ENCODE measurements at regions not wholly inside any gene's neighbourhood (a gene's known extent, or its start where the extent isn't known, plus 50 kb on each side); places are given as distances from the start of the nearest gene placed in this dataset.

DNA sequence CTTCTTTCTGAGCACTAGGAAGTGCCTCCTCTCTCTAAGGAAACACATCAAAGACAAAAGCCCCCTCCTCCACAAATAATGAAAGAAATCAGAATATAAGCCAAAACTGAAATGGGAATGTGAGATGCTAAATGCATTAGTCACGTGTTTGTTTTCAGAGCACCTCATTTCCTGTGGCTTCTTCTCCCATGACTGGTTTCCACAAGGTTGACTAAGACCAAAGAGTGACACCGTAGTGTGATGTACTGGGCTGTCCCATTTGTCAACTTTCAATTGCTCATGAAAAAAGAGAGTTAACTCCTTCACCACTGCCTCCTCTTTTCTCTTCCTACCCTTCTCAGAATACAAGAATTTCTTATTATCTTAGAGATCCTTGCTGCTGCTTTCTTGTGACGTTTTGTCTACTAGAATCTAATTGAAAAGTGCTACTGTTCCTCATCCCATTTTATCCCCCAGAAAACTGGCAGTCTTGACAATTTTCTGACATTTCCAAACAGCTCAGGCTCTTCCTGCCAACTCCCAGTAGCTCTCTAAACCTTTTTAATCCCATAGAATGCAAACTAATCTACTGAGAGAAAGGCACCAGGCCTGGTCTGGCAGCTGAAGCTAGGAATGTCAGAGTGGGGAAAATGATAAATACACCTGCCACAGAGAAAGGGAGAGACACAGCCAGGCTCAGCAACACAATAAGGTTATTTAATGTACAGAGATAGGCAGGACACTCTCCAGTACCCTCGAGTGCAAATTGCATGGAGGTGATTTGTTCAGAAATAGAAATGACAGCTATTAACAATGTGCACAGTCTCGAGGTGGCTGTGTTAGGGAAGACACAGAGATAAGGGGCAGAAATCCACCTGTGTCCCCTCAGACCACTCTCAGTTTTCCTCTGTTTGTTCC is 671.7 kb upstream of the NRSN1 start:
- no peak for DNase-seq

DNA sequence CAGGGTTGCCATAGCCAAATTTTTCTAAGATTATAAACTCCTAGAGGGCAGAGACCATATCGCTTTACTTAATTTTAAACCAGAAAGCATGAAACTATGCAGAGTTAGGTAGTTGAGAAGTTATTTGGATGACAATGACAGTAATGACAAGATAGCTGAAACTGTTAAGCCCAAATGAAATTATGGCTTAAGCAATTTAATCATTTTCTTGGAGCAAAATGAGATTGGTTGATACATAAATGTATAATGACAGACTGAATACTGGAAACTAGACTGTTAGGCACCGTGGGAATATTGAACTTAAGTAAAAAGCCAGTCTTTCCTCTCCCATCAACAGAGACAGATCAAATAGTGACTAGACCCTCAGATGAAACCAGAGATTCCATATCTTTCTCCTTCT is 670.3 kb upstream of the NRSN1 start:
- DNase-seq: no peak

DNA sequence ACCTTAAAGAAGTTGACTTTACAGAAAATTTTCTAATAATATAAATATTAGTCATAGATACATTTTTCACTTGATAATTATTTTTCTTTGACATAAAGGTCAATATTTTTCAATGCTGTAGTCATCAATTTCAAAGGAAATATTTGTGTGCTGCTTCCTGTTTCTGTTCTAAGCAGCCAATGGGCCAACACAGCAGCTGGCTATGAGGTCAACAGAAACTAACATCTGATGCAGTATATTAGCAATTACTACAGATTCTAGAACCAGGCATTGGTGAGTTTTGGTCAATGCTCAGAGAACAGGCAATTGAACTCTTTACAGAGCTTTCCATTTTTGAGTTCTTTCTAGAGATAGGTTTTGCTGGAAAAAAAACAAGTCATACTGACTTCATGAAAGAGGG is 669.6 kb upstream of the NRSN1 start:
- DNase-seq: no peak

DNA sequence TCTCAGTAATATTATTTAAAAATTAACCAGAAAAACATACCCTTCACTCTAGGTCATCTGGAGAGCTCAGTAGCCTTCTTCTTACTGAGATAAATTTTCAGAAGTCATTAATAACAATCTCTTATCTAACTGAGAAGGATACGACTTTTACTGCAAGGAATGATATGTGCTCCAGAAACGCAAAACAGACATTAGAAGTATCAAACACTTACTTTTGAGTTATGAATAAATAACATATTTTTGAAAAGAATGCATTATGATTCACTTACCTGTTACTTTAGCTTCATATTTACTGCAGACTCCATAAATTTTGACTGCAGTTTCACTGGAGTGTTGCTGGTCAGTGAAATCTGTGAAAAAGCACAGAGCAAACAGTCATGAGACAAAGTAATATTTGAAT is 668.7 kb upstream of the NRSN1 start:
- DNase-seq: no peak

DNA sequence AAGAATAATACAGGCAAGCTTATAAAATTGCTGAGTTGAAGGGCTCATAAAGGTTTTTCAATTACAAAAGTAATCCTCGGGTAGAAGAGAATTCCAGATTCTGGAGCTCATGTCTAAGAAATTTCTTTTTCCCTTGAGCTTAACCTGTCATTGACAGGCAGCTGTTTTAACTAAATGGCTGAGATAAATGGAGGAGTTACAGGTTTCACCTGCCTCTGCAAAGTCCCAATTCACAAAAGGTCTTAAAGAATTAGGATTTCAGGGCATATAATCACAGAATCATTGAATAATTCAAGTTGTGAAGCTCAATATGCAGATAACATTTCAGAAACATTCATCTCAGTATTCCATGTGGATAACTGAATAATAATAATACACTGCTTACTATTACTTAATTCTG is 660.1 kb upstream of the NRSN1 start:
- DNase-seq: no peak

DNA sequence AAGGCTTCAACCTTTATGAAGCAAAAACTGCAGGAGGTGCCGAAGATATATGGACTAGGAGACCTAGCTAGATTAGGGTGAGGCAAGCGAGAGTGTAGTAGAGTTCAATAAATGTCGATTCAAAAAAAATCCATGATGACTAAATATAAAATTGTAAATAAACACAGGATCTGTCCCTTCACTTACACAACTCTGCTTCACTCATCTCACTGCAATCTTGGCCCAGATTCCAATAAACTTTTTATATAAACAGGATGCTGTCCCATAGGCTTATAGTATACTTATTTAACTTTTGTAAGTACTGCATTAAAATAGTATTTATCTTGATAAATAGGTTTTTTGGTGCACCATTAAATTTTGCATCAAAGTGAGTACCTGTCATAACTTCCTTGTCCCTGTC is 648.4 kb upstream of the NRSN1 start:
- DNase-seq: no peak

DNA sequence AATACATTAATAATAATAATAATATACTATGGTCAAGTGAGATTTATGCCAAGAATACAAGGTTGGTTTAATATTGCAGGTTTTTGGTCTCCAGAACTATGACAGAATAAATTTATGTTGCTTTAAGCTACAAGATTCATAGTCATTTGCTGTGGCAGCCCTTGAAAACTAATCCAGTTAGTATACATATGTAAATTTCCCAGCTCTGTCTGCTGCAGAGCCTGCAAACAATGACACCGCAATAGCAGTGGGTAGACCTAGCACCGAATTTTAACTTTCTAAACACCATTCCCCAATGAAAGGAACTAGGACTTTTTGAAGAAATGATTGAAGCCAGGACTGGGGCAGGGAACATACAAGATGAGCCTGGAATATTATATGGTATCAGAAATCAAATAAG is 647.7 kb upstream of the NRSN1 start:
- DNase-seq: no peak

DNA sequence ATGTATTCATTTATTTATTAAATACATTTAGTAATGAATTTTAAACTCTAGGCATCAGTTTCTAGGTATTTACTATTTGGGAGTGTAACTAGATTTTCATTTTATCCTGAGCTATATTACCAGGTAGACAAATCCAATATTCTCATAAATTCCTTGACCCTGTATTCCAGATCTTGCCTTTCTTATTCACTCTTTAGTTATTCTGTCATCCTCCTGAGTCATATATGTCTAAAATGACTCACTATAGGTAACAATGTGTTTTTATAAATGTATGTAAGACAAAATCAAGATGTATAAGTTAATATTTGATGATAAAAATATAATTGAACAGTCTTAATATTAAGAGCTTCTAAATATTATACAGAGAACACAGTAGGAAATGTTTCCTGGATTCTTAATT is 642.1 kb upstream of the NRSN1 start:
- DNase-seq: no peak

DNA sequence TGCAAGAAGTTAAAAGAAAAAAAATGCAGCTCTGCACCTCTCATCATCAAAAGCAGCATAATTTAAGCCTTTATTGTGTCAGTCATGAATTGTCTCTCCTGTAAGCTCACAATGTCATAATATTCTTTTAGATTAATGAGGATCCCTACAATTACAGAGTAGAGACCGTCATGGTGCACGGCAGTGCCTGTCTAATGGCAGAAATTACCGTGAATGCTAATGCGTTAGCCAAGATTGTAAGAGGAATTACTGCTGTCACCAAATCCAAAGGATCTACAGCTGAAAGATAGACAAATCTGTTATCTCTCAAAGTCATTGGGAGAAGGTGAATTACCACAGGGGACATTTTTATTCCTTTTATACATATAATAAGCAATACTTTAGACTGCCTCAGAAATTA is 631.6 kb upstream of the NRSN1 start:
- DNase-seq: no peak

DNA sequence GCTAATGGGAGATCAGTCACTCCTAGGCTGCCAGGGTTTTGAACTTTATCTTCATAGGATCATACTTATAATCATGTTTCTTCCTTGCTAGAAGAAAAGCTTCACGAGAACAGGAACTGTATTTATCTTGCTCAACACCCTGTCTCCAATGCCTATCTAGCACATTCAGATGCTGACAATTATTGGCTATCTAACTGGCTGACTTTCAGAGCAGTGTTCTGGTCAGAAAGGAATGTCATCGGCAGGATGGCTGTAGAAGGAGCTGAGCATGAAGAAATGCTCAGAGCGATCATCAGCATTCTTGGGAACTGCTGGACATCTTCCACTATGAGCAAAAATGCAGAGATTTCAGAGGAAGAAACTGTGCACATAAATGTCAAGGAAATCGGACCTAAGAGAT is 628.0 kb upstream of the NRSN1 start:
- DNase-seq: no peak

DNA sequence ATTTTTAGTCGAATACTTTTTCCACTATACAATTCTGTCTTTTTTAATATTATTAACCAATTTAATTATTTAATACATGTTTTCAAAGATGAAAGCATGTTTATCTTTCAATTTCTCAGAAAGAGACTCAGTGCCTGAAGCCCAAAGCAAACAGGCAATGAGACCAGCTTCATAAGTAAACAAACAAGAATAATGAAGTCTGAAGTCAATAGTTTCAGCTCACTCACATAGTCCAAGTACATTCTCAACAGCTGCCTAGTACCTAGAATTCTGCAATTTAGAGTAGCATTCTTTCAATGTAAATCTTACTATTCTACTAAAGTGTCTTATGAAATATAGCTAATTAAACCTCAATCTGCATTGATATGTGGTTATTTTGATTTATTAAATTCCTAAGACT is 626.5 kb upstream of the NRSN1 start:
- no peak for DNase-seq

DNA sequence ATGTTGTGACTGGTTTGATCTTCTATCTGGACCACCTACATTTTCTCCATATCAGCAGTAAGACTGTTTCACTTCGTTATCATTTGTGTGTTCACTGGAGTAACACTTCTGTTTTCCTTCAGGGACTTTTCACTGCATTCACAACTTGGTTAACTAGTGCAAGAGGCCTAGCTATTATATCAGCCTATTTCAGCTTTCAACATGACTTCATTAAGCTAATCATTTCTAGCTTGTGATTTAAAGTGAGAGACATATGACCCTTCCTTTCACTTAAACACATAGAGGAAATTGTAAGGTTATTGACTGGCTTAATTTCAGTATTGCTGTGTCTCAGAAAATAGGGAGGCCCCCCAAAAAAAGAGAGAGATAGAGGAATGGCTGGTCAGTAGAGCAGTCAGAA is 622.8 kb upstream of the NRSN1 start:
- DNase-seq: no peak

DNA sequence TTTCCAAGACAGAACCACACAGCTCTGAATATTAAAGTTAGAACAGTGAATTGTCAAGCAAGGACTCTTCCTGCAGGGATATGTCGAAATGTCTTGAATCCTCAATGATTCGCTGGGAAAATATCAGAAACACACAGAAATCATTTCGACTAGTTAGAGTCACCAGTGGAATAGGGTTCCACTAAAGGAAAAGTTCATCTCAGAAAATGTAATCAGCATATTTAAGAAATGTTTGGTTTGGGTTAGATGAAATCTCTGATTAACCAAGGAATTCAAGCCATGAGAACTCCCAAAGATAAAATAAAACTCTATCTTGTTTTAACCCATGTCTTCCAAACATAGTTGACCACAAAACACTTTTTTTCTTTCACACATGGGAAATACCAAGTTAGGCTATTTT is 621.0 kb upstream of the NRSN1 start:
- no peak for DNase-seq

DNA sequence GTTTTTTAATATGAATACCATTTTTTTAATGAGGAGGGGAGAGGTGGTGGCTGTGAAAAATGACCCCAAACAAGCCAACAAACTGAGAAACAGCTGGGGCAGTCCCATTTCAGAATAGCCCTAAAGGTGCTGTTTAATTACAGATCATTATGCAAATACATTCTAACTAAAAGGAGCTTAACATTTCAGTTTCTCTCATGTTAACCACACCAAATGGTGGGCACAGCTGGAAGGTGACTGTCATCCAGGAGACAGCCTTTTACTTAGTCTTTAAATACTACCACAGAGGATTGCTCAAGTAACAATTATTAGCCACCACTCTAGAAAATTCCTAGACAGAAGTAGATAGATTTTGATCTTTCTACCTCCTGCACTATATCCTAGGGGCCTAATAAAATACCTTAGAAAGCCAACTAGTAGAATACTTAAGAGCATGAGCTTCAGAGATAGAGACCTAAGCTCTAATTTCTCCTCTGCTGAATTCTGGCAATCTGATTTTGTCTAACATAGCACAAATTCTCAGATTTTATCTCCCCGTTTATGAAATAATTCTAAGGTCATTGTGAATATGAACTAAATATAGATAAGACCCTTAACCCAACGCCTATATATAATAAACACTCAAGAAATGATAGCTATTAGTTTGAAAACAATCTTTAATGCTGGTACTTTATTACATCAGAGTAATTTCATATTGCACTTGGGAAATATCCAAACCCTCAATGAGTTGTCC is 615.1 kb upstream of the NRSN1 start:
- no peak for DNase-seq

DNA sequence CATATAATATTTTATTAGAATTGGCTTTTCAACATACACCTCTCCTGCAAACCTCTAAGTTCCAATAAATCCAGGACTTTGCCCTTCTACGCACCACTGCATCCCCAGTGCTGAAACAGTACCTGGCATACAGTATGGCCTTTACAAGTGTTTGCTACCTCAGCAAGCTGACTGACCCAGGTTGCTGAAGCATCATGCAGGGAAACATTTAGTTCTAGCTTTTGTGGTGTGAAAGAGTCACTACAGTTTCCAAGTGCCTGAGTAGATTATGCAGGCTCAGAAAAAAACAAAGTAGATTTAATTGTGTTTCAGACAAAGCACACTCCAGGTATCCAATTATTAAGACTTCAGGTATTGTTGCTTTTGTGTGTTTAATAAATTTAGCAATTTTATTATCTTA is 614.2 kb upstream of the NRSN1 start:
- DNase-seq: no peak

DNA sequence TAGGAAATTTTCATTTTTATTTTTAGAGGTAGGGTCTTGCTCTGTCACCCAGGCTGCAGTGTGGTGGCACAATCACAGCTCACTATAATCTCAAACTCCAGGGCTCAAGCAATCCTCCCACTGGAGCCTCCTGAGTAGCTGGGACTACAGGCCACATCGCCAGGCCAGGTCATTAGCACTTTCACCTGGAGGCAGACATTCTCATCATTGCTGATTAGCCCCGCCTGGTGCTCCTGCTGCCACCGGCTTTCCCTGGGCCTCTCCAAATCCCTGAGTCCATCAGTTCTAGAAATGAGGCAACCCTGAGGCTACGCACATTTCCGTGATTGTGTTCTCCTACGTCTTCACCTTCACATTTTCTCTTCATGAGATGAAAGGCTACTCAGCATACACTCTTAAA is 607.7 kb upstream of the NRSN1 start:
- DNase-seq: no peak

DNA sequence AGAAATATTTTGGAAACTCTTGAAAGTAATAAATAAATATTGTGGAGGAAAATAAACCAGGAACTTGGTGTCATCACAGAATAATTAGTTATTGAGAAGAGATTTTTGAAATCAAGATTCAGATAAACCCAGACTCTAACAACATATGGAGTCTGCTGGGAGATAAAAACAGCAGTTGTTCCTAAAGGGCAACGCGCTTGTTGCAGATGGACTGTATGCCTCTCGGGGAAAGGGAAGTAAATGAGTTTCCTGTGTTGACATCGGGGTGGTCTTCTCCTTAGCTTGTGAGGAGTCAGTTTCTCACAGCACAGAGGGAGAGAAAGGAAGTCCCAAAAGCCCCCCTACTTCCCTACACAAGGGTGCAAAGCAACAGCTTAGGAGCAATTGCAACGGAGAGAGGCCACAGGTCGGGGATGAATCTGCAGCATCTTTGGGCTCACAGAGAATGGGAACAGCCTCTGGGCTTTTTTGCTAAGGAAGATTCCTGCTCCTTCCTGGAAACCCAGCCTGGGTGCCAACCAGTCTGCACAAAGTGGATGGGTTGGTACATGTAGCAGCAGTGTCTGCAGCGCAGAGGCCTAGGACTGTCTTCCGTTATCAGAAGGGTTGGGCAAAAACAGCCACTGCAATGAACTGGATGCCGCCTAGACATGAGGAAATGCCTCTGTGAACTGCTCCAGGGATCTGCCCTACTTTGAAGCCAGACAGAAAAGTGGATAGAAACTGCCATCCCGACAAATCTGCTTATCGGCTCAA is 603.0 kb upstream of the NRSN1 start:
- no peak for DNase-seq

DNA sequence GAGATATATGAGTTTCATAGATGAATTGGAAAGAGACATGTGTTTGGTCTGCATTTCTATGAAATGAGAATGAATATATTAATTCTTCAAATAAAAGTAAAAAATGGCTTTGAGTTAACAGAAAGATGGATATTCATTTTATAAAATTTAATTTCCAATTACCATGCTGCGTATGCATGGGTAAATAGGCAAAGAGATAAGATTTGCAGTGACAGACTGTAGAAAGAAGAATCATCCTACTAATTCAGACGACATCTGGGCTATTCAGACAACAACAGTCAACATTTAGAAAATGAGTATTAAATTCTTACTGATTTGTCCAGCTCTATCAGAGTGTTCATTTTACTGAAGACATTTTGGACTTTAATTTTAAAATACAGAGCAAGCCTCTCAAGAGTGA is 602.2 kb upstream of the NRSN1 start:
- no peak for DNase-seq

DNA sequence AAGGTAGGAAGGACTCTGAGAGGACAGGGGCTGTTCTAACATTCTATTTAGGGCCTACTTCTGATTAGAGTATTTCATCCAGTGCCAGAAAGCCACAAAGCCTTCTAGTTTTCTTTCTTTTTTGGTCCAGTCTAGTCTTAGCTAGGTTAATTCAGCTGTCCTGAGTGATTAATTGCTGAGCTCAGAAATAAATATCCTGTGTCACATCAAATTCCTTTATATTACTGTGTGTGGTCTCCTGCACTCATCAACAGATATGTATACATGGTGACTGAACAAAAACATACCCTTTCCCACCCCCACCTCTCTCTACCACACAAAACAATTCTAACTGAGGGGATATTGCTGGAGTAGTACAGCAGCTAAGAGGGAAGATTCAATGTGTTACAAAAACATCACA is 601.5 kb upstream of the NRSN1 start:
- DNase-seq: no peak

DNA sequence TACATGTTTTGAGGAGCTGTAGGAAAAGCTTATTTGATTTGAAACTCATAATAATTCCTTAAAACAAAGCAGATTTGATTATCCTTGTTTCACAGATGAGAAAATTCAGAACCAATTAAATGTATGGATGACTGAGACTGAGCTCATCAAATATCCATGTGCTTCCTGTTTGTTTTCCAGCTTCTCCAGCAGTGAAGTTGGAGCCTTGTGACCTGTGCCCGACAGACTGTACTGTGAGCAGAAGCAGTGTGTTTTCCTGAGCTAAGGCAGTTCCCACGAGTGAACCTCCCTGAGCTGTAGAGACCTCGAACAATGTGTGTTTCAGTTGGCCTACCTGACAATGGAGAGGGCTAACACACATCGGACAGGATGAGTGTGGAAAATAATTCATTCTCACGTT is 599.5 kb upstream of the NRSN1 start:
- no peak for DNase-seq

DNA sequence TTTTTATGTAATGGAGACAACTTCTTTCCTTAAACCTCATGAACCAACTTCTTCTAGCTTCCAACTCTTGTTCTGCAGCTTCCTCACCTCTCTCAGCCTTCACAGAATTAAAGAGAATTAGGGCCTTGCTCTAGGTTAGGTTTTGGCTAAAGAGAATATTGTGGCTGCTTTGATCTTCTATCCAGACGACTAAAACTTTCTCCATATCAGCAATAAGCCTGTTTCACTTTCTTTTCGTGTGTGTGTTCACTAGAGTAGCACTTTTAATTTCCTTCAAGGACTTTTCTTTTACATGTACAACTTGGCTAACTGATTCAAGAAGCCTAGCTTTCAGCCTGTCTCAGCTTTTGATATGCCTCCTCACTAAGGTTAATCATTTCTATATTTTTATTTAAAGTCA is 596.1 kb upstream of the NRSN1 start:
- DNase-seq: no peak

DNA sequence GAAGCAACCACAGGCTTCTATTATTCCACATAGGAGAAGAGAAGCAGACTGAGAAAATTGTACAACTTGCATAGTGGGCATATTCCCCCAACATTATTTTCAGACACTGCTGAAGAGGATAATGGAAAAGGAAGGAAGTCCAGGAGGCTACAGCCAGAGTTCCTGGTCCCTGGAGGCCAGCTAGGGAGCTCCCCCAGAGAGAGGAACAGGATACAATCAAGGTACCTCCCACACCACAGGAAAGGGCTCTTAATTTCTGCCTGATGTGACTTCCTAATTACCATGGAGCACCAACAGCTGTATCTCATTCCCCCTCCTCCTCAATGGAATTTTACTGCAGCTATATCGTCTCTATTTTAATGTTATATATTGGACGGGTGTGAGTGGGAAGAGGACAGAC is 594.3 kb upstream of the NRSN1 start:
- no peak for DNase-seq

DNA sequence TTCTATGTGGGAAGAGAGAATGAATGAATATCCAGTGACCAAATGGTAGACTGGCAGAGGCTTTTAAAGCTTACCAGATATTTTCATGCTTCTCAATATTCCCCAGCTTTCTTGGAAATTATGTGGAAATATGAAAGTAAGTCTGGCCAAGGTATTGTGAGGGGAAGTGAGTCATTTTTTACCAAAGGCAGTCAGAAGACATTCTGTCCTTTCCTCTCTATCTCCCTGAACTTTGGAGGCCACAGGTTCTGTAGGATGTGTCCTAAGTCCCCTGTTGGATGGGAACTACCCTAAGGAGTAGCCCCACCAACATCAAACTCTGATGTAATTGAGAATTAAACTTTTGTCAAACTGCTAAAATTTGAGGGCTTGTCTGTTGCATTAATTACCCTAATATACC is 593.8 kb upstream of the NRSN1 start:
- DNase-seq: no peak

DNA sequence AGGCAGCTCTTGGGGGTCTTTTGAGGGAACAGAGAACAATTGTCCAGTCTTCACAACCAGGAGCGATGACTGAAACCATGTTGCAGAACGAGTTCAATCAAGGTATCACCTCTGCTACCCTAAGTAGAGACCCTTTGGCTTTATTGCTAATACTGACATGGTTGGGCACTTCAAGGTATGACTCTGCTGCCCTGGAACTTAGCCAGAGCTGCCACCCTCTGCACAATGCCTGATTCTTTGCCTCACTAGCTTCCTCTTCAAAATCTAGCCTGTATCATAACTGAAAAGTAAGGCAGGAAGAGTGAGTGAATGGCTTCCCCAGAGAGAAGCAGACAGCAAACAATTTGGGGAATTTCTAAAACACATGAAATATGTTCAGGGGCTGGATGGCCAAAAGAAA is 592.7 kb upstream of the NRSN1 start:
- no peak for DNase-seq

Data from activated CD4-positive, alpha-beta T cell treated with anti-CD3 and anti-CD28 coated beads, Interleukin-2, amount 50 U/mL, for 1 hour (primary cell).